ENCODE measurements at regions not wholly inside any gene's neighbourhood (a gene's known extent, or its start where the extent isn't known, plus 50 kb on each side); places are given as distances from the start of the nearest gene placed in this dataset.
"Not testable (repeated sequence)": the region's sequence is repeated elsewhere in the genome, so short reads cannot be mapped to it uniquely, and the experiment has no call there.

GRCh38 chr5:58357121-58357520 lies 102.8 kb downstream of the PLK2 start:
- no peak for DNase-seq

- no peak for DNase-seq
Observed at GRCh38 chr5:58356662-58357061, 103.2 kb downstream of the PLK2 start.

GRCh38 chr5:58354827-58355226 lies 105.1 kb downstream of the PLK2 start:
- no peak for DNase-seq

GRCh38 chr5:58353992-58354391 lies 105.9 kb downstream of the PLK2 start:
- no peak for DNase-seq

GRCh38 chr5:58351190-58351589 lies 108.7 kb downstream of the PLK2 start:
- no peak for DNase-seq

GRCh38 chr5:58348996-58349728 lies 110.7 kb downstream of the PLK2 start:
- DNase-seq, result no peak

GRCh38 chr5:58346041-58346440 lies 113.8 kb downstream of the PLK2 start:
- no peak for DNase-seq

- DNase-seq, result no peak
Observed at GRCh38 chr5:58341476-58341875, 118.4 kb downstream of the PLK2 start.

- DNase-seq, result no peak
Observed at GRCh38 chr5:58335518-58335917, 124.4 kb downstream of the PLK2 start.

GRCh38 chr5:58334035-58334434 lies 125.9 kb downstream of the PLK2 start:
- DNase-seq, result no peak

- no peak for DNase-seq
Observed at GRCh38 chr5:58330781-58331180, 129.1 kb downstream of the PLK2 start.

GRCh38 chr5:58327289-58327688 lies 132.6 kb downstream of the PLK2 start:
- no peak for DNase-seq

GRCh38 chr5:58326022-58326421 lies 133.9 kb downstream of the PLK2 start:
- no peak for DNase-seq

GRCh38 chr5:58322453-58322852 lies 137.4 kb downstream of the PLK2 start:
- no peak for DNase-seq

- DNase-seq, result no peak
Observed at GRCh38 chr5:58318468-58318867, 141.4 kb downstream of the PLK2 start.

- DNase-seq, result no peak
Observed at GRCh38 chr5:58317808-58318207, 142.1 kb downstream of the PLK2 start.

- DNase-seq, result no peak
Observed at GRCh38 chr5:58317009-58317408, 142.9 kb downstream of the PLK2 start.

- no peak for DNase-seq
Observed at GRCh38 chr5:58315794-58316193, 144.1 kb downstream of the PLK2 start.

GRCh38 chr5:58314356-58315210 lies 145.3 kb downstream of the PLK2 start:
- no peak for DNase-seq

GRCh38 chr5:58312299-58312698 lies 147.6 kb downstream of the PLK2 start:
- no peak for DNase-seq

GRCh38 chr5:58311526-58311925 lies 148.4 kb downstream of the PLK2 start:
- no peak for DNase-seq

GRCh38 chr5:58308384-58308783 lies 151.5 kb downstream of the PLK2 start:
- not testable (repeated sequence) for DNase-seq

GRCh38 chr5:58300346-58300895 lies 159.5 kb downstream of the PLK2 start:
- DNase-seq, result no peak

GRCh38 chr5:58299256-58299655 lies 160.6 kb downstream of the PLK2 start:
- no peak for DNase-seq

All from CD4-positive, alpha-beta T cell treated with Interleukin-10 for 1 hour (primary cell).